ENCODE measurements at regions not wholly inside any gene's neighbourhood (a gene's known extent, or its start where the extent isn't known, plus 50 kb on each side); places are given as distances from the start of the nearest gene placed in this dataset.

DNA sequence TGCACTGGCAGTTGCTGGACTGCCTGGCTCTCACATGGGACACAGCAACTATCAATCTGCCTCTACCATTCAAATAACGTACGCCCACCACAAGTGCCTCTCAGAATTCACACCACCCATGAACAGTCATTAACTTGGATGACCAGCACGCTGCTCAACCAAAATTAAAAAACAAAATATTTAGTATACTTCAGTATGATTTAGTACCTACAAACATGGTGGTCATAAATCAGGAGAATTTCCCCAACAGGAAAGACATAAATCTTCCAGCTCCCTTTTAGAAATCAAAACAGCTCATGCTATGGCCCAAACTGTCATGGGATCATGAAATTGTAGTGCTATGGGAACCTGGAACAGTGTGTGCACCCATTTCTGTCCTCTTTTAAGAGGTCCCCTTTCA lies 317.4 kb upstream of the ETAA1 start:
- no peaks in the 10 kb centered on the region for H3K9me3 ChIP-seq (ENCODE audit: control insufficient read depth, insufficient read depth, low read depth, low read length)
- H3K4me1 ChIP-seq (ENCODE audit: control insufficient read depth, insufficient read depth, low read length): no peaks in the 10 kb centered on the region
- ChIA-PET CTCF (no interaction called here), POLR2A (no interaction called here)
- BruUV-seq (replicated peaks): no TSS peak
- ATAC-seq: no peak
- no peak for DNase-seq (ENCODE audit: low read depth, low spot score)
- no peak overlapping the region for H3K4me3 ChIP-seq (ENCODE audit: low read depth in 2 of 2, low read length in 2 of 2)
- in situ Hi-C loops (cut with HindIII; ENCODE audit: low pct_unique_long_range_greater_than_20kb, low sequenced_read_pairs) (no loop called here), intact Hi-C loops (cut with micrococcal nuclease; ENCODE audit: unreplicated experiment) (no loop called here)
- H3K27me3 ChIP-seq (ENCODE audit: control insufficient read depth, insufficient read depth, low read length): no peaks in the 10 kb centered on the region
- H3K27ac ChIP-seq (ENCODE audit: low read length): no peak overlapping the region
- TF ChIP-seq SIN3A (IDR thresholded peaks at IDR 0.05; ENCODE audit: borderline replicate concordance, insufficient read depth, low read depth, low read length): no peak
- H3K36me3 ChIP-seq (ENCODE audit: control insufficient read depth, insufficient read depth, low read length): no peaks in the 10 kb centered on the region

DNA sequence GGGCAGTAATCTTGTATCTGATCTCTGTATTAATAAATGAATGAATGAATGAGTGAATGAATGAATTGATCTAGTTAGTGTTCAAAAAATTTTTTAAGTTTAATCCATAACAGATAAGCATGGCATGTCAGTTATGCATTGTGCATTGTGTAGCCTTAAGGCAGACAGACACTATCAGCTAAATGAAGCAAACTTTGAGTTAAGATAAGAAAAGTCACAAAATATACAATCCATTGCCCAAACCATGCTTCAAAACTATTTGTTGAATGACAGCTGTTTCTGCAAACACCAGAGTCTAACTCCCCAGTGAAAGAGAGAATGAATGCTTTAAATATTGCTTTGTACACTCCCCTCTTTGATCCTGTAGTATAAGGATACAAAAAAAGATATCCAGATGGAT lies 314.3 kb upstream of the ETAA1 start:
- no peak for DNase-seq (ENCODE audit: low read depth, low spot score)
- no peak overlapping the region for H3K4me3 ChIP-seq (ENCODE audit: low read depth in 2 of 2, low read length in 2 of 2)
- intact Hi-C loops (cut with micrococcal nuclease; ENCODE audit: unreplicated experiment): no loop called here
- no peaks in the 10 kb centered on the region for H3K27me3 ChIP-seq (ENCODE audit: control insufficient read depth, insufficient read depth, low read length)
- no peaks in the 10 kb centered on the region for H3K4me1 ChIP-seq (ENCODE audit: control insufficient read depth, insufficient read depth, low read length)
- CTCF ChIA-PET: no interaction called here
- POLR2A ChIA-PET: no interaction called here
- ATAC-seq: no peak
- no peaks in the 10 kb centered on the region for H3K9me3 ChIP-seq (ENCODE audit: control insufficient read depth, insufficient read depth, low read depth, low read length)
- H3K36me3 ChIP-seq (ENCODE audit: control insufficient read depth, insufficient read depth, low read length): no peaks in the 10 kb centered on the region
- no peak for TF ChIP-seq SIN3A (IDR thresholded peaks at IDR 0.05; ENCODE audit: borderline replicate concordance, insufficient read depth, low read depth, low read length)
- TF ChIP-seq, protein P1, sequence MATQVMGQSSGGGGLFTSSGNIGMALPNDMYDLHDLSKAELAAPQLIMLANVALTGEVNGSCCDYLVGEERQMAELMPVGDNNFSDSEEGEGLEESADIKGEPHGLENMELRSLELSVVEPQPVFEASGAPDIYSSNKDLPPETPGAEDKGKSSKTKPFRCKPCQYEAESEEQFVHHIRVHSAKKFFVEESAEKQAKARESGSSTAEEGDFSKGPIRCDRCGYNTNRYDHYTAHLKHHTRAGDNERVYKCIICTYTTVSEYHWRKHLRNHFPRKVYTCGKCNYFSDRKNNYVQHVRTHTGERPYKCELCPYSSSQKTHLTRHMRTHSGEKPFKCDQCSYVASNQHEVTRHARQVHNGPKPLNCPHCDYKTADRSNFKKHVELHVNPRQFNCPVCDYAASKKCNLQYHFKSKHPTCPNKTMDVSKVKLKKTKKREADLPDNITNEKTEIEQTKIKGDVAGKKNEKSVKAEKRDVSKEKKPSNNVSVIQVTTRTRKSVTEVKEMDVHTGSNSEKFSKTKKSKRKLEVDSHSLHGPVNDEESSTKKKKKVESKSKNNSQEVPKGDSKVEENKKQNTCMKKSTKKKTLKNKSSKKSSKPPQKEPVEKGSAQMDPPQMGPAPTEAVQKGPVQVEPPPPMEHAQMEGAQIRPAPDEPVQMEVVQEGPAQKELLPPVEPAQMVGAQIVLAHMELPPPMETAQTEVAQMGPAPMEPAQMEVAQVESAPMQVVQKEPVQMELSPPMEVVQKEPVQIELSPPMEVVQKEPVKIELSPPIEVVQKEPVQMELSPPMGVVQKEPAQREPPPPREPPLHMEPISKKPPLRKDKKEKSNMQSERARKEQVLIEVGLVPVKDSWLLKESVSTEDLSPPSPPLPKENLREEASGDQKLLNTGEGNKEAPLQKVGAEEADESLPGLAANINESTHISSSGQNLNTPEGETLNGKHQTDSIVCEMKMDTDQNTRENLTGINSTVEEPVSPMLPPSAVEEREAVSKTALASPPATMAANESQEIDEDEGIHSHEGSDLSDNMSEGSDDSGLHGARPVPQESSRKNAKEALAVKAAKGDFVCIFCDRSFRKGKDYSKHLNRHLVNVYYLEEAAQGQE (IDR thresholded peaks at IDR 0.05; ENCODE audit: insufficient read depth in 1 of 2, low read depth in 2 of 2, low read length in 1 of 2): no peak
- TF ChIP-seq, protein P2, sequence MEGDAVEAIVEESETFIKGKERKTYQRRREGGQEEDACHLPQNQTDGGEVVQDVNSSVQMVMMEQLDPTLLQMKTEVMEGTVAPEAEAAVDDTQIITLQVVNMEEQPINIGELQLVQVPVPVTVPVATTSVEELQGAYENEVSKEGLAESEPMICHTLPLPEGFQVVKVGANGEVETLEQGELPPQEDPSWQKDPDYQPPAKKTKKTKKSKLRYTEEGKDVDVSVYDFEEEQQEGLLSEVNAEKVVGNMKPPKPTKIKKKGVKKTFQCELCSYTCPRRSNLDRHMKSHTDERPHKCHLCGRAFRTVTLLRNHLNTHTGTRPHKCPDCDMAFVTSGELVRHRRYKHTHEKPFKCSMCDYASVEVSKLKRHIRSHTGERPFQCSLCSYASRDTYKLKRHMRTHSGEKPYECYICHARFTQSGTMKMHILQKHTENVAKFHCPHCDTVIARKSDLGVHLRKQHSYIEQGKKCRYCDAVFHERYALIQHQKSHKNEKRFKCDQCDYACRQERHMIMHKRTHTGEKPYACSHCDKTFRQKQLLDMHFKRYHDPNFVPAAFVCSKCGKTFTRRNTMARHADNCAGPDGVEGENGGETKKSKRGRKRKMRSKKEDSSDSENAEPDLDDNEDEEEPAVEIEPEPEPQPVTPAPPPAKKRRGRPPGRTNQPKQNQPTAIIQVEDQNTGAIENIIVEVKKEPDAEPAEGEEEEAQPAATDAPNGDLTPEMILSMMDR (IDR thresholded peaks at IDR 0.05): no peak
- TF ChIP-seq TCF7L2 (IDR thresholded peaks at IDR 0.05; ENCODE audit: low read depth, low read length): no peak
- TF ChIP-seq POLR2AphosphoS5 (IDR thresholded peaks at IDR 0.05; ENCODE audit: low read depth, low read length): no peak
- in situ Hi-C loops (cut with HindIII; ENCODE audit: low pct_unique_long_range_greater_than_20kb, low sequenced_read_pairs): no loop called here
- H3K27ac ChIP-seq (ENCODE audit: low read length): no peak overlapping the region
- no TSS peak for BruUV-seq (replicated peaks)

DNA sequence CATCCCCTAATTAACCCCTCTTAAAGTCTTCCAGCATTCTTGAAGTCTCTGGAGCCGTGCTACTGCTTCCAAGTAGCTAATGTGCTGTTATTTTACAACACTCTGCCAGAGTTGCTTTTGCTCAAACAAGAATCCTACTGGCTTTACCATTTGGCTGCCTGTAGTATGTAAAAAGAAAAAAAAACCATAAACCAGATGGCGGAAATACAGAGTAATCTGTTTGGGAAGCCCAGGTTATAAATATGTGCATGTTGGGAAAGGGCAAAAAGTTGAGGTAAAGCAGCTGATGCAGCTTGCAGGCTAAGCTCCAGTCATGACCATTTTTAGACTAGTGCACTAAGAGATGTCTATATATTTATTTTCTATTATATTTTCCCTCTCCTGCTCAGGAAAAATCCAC lies 313.2 kb upstream of the ETAA1 start:
- ChIA-PET CTCF (no interaction called here), POLR2A (no interaction called here)
- DNase-seq (ENCODE audit: low read depth, low spot score) (no peak), ATAC-seq (no peak)
- intact Hi-C loops (cut with micrococcal nuclease; ENCODE audit: unreplicated experiment): no loop called here
- no peaks in the 10 kb centered on the region for H3K9me3 ChIP-seq (ENCODE audit: control insufficient read depth, insufficient read depth, low read depth, low read length)
- no peaks in the 10 kb centered on the region for H3K27me3 ChIP-seq (ENCODE audit: control insufficient read depth, insufficient read depth, low read length)
- no peak overlapping the region for H3K27ac ChIP-seq (ENCODE audit: low read length)
- no TSS peak for BruUV-seq (replicated peaks)
- no peaks in the 10 kb centered on the region for H3K36me3 ChIP-seq (ENCODE audit: control insufficient read depth, insufficient read depth, low read length)
- in situ Hi-C loops (cut with HindIII; ENCODE audit: low pct_unique_long_range_greater_than_20kb, low sequenced_read_pairs): no loop called here
- no peak overlapping the region for H3K4me3 ChIP-seq (ENCODE audit: low read depth in 2 of 2, low read length in 2 of 2)
- no peaks in the 10 kb centered on the region for H3K4me1 ChIP-seq (ENCODE audit: control insufficient read depth, insufficient read depth, low read length)
- TF ChIP-seq SIN3A (IDR thresholded peaks at IDR 0.05; ENCODE audit: borderline replicate concordance, insufficient read depth, low read depth, low read length) (no peak), TCF7L2 (IDR thresholded peaks at IDR 0.05; ENCODE audit: low read depth, low read length) (no peak), POLR2AphosphoS5 (IDR thresholded peaks at IDR 0.05; ENCODE audit: low read depth, low read length) (no peak)
- TF ChIP-seq, protein P2 (IDR thresholded peaks at IDR 0.05): no peak
- TF ChIP-seq, protein P1 (IDR thresholded peaks at IDR 0.05; ENCODE audit: insufficient read depth in 1 of 2, low read depth in 2 of 2, low read length in 1 of 2): no peak
